Nephron progenitor cell (in vitro differentiated cells): ENCODE measurements at regions not wholly inside any gene's neighbourhood (a gene's known extent, or its start where the extent isn't known, plus 50 kb on each side); places are given as distances from the start of the nearest gene placed in this dataset.

ENCODE experiments used
- DNase-seq: peaks from one replicate; pipeline ENCODE4 v3.0.0; 2021
- H3K27ac Mint-ChIP-seq: 2 replicates; pipeline ENCODE4 v1.8.0; 2021; ENCODE audit warnings: mild to moderate bottlenecking, moderate library complexity, mixed read lengths
- H3K27me3 Mint-ChIP-seq: 2 replicates; pipeline ENCODE4 v1.8.0; 2021; ENCODE audit warnings: mild to moderate bottlenecking, low read depth, mixed read lengths; ENCODE audit not compliant: poor library complexity
- H3K36me3 Mint-ChIP-seq: 2 replicates; pipeline ENCODE4 v1.8.0; 2021; ENCODE audit warnings: low read depth, mixed read lengths
- H3K4me1 Mint-ChIP-seq: 2 replicates; pipeline ENCODE4 v1.8.0; 2021; ENCODE audit warnings: mixed read lengths
- H3K4me3 Mint-ChIP-seq: 2 replicates; pipeline ENCODE4 v1.8.0; 2021; ENCODE audit warnings: mild to moderate bottlenecking, moderate library complexity, mixed read lengths
- H3K9me3 Mint-ChIP-seq: 2 replicates; pipeline ENCODE4 v1.8.0; 2021; ENCODE audit warnings: mild to moderate bottlenecking, moderate library complexity, mixed read lengths
- TF ChIP-seq, protein P1 (sequence below): fragments of 200-600 bp; sonication (generic); IDR thresholded peaks from 2 replicates; pipeline ENCODE4 v1.5.0; 2021; ENCODE audit warnings: antibody characterized with exemption

DNA sequence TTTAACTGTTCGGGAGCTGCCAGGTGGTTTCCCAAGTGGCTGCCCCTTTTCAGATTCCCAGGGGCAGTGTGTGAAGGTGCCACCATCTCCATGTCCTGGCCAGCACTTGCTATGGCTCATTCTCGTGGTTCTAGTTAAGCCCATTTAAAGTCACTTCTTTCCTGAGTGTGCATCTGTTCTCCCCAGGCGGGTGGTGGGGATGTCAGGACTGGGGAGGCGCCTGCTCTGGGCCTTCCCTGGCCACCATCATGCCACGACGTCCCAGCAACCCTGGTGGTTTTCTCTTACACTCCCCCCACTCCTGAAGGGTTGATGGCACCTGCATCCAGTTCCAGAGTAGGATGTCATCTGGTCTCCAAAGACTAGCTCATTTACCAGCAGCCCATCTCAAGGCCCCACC is 56.8 kb upstream of the TAMM41 start:
- no peak for DNase-seq
- TF ChIP-seq, protein P1, sequence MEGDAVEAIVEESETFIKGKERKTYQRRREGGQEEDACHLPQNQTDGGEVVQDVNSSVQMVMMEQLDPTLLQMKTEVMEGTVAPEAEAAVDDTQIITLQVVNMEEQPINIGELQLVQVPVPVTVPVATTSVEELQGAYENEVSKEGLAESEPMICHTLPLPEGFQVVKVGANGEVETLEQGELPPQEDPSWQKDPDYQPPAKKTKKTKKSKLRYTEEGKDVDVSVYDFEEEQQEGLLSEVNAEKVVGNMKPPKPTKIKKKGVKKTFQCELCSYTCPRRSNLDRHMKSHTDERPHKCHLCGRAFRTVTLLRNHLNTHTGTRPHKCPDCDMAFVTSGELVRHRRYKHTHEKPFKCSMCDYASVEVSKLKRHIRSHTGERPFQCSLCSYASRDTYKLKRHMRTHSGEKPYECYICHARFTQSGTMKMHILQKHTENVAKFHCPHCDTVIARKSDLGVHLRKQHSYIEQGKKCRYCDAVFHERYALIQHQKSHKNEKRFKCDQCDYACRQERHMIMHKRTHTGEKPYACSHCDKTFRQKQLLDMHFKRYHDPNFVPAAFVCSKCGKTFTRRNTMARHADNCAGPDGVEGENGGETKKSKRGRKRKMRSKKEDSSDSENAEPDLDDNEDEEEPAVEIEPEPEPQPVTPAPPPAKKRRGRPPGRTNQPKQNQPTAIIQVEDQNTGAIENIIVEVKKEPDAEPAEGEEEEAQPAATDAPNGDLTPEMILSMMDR, result no peak

DNA sequence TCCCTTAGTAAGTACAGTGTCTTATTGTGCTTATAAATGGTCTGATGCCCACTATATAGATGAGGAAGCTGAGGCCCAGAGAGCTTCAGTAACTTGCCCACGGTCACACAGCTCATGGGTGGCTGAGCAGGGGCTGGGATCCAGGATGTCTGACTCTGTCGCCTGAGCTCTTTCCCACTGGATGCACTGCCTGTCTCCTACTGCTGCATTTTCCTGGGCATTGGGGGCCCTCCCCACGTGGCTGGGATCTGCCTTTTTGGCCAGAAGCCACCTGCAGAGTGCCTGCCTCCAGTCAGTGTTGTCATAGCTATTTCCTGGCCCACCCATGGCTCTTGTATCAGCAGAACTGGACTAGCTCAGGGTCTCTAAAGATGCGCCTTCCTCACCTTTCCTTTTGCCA is 57.5 kb upstream of the TAMM41 start:
- no peak for DNase-seq
- Mint-ChIP-seq H3K36me3 (no peaks in the 10 kb centered on the region), H3K27ac (no peak overlapping the region), H3K4me3 (no peak overlapping the region), H3K27me3 (peaks cover 10% of the 10 kb centered on the region), H3K9me3 (no peaks in the 10 kb centered on the region), H3K4me1 (peaks cover 16% of the 10 kb centered on the region)
- TF ChIP-seq, protein P1, result no peak

More for the DNA sequence above, 56.8 kb upstream of the TAMM41 start:
- no peaks in the 10 kb centered on the region for H3K9me3 Mint-ChIP-seq
- H3K27ac Mint-ChIP-seq, result no peak overlapping the region
- H3K4me3 Mint-ChIP-seq, result no peak overlapping the region
- H3K36me3 Mint-ChIP-seq, result no peaks in the 10 kb centered on the region
- peaks cover 13% of the 10 kb centered on the region for H3K27me3 Mint-ChIP-seq
- peaks cover 12% of the 10 kb centered on the region for H3K4me1 Mint-ChIP-seq

DNA sequence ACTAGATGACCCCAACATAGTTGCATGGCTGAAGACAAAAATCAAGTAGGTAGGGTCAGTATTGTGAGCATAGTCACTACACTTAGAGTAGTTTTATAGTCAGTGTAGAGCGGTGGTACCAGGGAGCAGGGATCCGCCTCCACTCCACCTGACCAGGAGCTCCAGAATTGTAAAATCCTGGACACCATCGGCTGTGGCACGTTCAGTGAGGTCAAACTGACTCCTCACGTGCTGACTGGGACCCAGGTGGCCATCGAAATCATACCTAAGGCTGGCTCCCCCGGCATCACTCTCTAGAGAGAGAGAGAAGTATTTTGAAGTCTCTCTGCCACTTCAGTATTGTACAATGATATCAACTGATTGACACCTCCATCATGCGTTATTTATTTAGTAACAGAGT is 59.7 kb upstream of the TAMM41 start:
- no peak overlapping the region for H3K27ac Mint-ChIP-seq
- peaks cover 16% of the 10 kb centered on the region for H3K4me1 Mint-ChIP-seq
- H3K4me3 Mint-ChIP-seq, result no peak overlapping the region
- H3K27me3 Mint-ChIP-seq, result peaks cover 10% of the 10 kb centered on the region
- DNase-seq, result no peak
- no peaks in the 10 kb centered on the region for H3K9me3 Mint-ChIP-seq
- TF ChIP-seq, protein P1, result no peak
- H3K36me3 Mint-ChIP-seq, result no peaks in the 10 kb centered on the region

DNA sequence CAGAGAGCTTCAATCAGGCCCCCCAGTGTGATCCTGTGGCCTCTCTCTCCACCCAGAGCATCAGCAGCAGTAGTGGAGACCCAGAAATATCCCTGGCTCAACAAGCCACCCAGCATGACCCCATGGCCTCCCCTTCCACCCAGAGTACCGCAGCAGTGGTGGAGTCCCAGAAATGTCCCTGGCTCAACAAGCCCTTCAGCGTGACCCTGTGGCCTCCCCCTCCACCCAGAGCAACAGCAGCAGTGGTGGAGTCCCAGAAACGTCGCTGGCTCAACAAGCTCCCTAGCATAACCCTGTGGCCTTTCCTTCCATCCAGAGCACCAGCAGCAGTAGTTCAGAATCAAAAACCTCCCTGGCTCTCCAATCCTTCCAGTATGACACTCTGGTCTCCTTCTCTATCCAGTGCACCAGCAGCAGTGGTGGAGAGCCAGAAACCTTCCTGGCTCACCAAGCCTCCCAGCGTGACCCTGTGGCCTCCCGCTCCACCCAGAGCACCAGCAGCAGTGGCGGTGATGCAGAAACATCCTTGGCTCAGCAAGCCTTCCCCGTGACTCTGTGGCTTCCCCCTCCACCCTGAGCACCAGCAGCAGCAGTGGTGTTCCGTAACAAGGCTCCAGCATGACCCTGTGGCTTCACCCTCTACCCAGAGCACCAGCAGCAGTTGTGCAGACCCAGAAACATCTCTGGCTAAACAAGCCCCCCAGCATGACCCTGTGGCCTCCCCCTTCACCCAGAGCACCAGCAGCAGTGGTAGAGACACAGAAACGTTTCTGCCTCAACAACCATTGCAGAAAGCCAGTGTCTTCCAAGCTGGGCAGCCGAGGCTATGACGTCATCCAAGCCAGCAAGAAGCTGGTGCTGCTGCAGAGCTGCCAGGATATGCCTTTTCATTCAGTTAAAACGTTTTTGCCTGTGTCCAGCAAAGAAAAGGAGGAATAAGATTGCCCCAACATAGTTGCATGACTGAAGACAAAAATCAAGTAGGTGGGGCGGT is 61.3 kb upstream of the TAMM41 start:
- Mint-ChIP-seq H3K36me3 (no peaks in the 10 kb centered on the region), H3K9me3 (no peaks in the 10 kb centered on the region), H3K27me3 (peaks cover 14% of the 10 kb centered on the region), H3K4me1 (peaks cover 16% of the 10 kb centered on the region), H3K27ac (peak overlapping the region; percentile 59), H3K4me3 (peak overlapping the region; percentile 1)
- DNase-seq, result peak; percentile 35
- TF ChIP-seq, protein P1, result no peak

DNA sequence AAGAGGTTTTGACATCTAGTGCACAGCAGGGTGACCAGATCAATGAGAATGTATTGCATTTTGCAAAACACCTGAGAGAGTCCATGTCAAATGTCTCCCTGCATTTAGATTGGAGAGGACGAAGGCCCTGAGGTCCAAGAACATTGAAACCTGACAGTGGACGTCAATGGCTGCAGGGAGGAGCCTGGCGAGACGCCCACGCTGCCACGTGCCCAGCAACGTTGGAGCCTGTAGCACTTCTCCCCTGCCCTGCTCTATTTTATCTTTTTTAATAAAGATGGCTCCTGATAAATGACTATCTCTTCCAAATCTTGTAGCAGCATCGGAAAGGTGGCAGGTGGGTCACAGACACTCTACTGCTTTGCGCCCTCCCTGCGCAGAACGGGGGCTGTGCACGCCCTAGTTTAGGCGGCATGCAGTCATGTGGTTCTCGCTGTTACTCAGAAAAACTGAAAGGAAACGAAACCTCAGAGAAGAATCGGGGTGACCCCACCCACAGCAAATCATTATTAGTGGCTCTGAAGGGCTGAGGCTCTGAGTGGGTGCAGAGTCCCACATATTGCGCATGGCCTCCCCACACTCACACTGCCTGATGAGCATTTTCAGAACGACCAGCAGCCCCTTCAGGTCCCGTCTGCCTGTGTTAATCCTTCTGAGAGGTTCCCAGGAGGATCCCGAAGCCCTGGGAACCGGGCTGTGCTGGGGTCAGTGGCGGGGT is 62.5 kb upstream of the TAMM41 start:
- H3K27me3 Mint-ChIP-seq, result peaks cover 25% of the 10 kb centered on the region
- no peaks in the 10 kb centered on the region for H3K9me3 Mint-ChIP-seq
- H3K4me3 Mint-ChIP-seq, result no peak overlapping the region
- no peaks in the 10 kb centered on the region for H3K36me3 Mint-ChIP-seq
- no peak overlapping the region for H3K27ac Mint-ChIP-seq
- H3K4me1 Mint-ChIP-seq, result peaks cover 16% of the 10 kb centered on the region
- TF ChIP-seq, protein P1, result no peak
- no peak for DNase-seq
